HPDE6-E6E7 (cell line): ENCODE measurements at regions not wholly inside any gene's neighbourhood (a gene's known extent, or its start where the extent isn't known, plus 50 kb on each side); places are given as distances from the start of the nearest gene placed in this dataset.

ENCODE experiments used
- DNase-seq: peaks from one replicate; pipeline ENCODE4 v3.0.0; 2011; ENCODE audit warnings: missing footprints; ENCODE audit errors: extremely low spot score

GRCh38 chr5:86879086-86879485 is 261.3 kb downstream of the COX7C start:
- DNase-seq: no peak

- no peak for DNase-seq
Measured at GRCh38 chr5:86880344-86880743, 262.6 kb downstream of the COX7C start.

- peak; percentile 54 for DNase-seq
Measured at GRCh38 chr5:86880785-86881492, 263.2 kb downstream of the COX7C start.

GRCh38 chr5:86881493-86882090 is 263.9 kb downstream of the COX7C start:
- DNase-seq: no peak

GRCh38 chr5:86884608-86885007 is 266.9 kb downstream of the COX7C start:
- DNase-seq: no peak

- DNase-seq: no peak
Measured at GRCh38 chr5:86885011-86885410, 267.3 kb downstream of the COX7C start.

- DNase-seq: no peak
Measured at GRCh38 chr5:86885489-86886230, 267.9 kb downstream of the COX7C start.

- DNase-seq: no peak
Measured at GRCh38 chr5:86890375-86890774, 272.6 kb downstream of the COX7C start.

GRCh38 chr5:86894056-86894455 is 276.3 kb downstream of the COX7C start:
- DNase-seq: no peak

- no peak for DNase-seq
Measured at GRCh38 chr5:86896916-86897315, 279.2 kb downstream of the COX7C start.

- DNase-seq: no peak
Measured at GRCh38 chr5:86909418-86910295, 291.9 kb downstream of the COX7C start.

GRCh38 chr5:86917117-86917579 is 299.4 kb downstream of the COX7C start:
- DNase-seq: no peak

- no peak for DNase-seq
Measured at GRCh38 chr5:86918246-86918645, 300.5 kb downstream of the COX7C start.

GRCh38 chr5:86926033-86926432 is 308.3 kb downstream of the COX7C start:
- no peak for DNase-seq

GRCh38 chr5:86929123-86929766 is 311.5 kb downstream of the COX7C start:
- no peak for DNase-seq

GRCh38 chr5:86951761-86952160 is 315.9 kb upstream of the RASA1 start:
- DNase-seq: no peak

GRCh38 chr5:86964889-86965288 is 302.8 kb upstream of the RASA1 start:
- no peak for DNase-seq

- DNase-seq: no peak
Measured at GRCh38 chr5:86968301-86968753, 299.4 kb upstream of the RASA1 start.

GRCh38 chr5:86970361-86970760 is 297.3 kb upstream of the RASA1 start:
- DNase-seq: no peak

- no peak for DNase-seq
Measured at GRCh38 chr5:86971034-86971571, 296.6 kb upstream of the RASA1 start.

GRCh38 chr5:86974955-86975354 is 292.7 kb upstream of the RASA1 start:
- no peak for DNase-seq
